Tibial nerve (tissue), 4 donors: ENCODE measurements at regions not wholly inside any gene's neighbourhood (a gene's known extent, or its start where the extent isn't known, plus 50 kb on each side); places are given as distances from the start of the nearest gene placed in this dataset.

ENCODE experiments used
- EP300 ChIP-seq, 2 donors: sonication (generic); formaldehyde crosslinking; IDR thresholded peaks; one replicate each; pipeline ENCODE4 v1.6.1; 2017; ENCODE audit warnings: antibody characterized with exemption in 2 of 2, mild to moderate bottlenecking in 1 of 2
- POLR2A ChIP-seq, 2 donors: fragments of 450-650 bp; IDR thresholded peaks; one replicate each; pipeline ENCODE4 v1.6.1; 2017; ENCODE audit warnings: antibody characterized with exemption in 2 of 2, mild to moderate bottlenecking in 2 of 2, moderate library complexity in 2 of 2
- TF ChIP-seq, protein P1 (sequence below), 5 experiments: fragments of 200-600 bp in 3 of 5; fragments of 450-650 bp in 2 of 5; sonication (generic) in 3 of 5; IDR thresholded peaks; one replicate each; pipeline ENCODE4 v1.5.1; 2016 to 2019; ENCODE audit warnings: antibody characterized with exemption in 5 of 5, mild to moderate bottlenecking in 3 of 5, moderate library complexity in 2 of 5

DNA sequence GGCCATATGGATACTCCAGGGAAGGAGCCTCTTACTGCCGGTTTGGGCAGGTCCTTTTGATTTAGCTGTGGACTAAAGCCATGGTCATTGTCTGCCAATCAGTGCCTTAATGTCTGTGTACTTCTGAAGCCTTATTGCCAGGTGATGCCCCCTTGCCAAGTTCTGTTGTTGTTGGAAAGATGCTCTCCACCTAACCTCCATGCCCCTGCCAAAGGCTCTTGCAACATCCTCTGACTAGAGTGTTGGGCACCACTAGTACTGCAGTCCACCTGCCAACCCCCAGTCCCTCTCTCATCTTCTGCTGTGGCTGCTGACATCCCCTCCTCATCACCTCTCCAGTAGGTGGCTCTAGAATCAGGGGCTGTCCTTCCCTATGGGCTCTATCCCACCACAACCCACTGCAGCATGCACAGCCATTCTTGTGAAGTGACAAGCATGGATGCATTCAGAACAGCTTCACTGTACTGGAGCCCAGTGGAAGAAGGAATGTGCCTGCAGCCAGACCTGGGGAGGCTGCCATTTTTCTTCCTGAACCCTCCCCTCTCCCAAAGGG is 375.3 kb upstream of the CDH5 start:
- TF ChIP-seq, protein P1, sequence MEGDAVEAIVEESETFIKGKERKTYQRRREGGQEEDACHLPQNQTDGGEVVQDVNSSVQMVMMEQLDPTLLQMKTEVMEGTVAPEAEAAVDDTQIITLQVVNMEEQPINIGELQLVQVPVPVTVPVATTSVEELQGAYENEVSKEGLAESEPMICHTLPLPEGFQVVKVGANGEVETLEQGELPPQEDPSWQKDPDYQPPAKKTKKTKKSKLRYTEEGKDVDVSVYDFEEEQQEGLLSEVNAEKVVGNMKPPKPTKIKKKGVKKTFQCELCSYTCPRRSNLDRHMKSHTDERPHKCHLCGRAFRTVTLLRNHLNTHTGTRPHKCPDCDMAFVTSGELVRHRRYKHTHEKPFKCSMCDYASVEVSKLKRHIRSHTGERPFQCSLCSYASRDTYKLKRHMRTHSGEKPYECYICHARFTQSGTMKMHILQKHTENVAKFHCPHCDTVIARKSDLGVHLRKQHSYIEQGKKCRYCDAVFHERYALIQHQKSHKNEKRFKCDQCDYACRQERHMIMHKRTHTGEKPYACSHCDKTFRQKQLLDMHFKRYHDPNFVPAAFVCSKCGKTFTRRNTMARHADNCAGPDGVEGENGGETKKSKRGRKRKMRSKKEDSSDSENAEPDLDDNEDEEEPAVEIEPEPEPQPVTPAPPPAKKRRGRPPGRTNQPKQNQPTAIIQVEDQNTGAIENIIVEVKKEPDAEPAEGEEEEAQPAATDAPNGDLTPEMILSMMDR (IDR thresholded peaks at IDR 0.05): no peak
- TF ChIP-seq POLR2A (IDR thresholded peaks at IDR 0.05): no peak
- TF ChIP-seq EP300 (IDR thresholded peaks at IDR 0.05): no peak
